ENCODE measurements at regions not wholly inside any gene's neighbourhood (a gene's known extent, or its start where the extent isn't known, plus 50 kb on each side); places are given as distances from the start of the nearest gene placed in this dataset.
"Not testable (repeated sequence)": the region's sequence is repeated elsewhere in the genome, so short reads cannot be mapped to it uniquely, and the experiment has no call there.

GRCh38 chr7:50914460-50914859, 131.8 kb upstream of the GRB10 start:
- no peak overlapping the region for H2AK5ac ChIP-seq (ENCODE audit: low read length)
- H3K18ac ChIP-seq (ENCODE audit: low read length) = no peak overlapping the region
- DNase-seq = no peak
- no peak overlapping the region for H4K91ac ChIP-seq (ENCODE audit: low read depth, low read length)
- H3K79me1 ChIP-seq (ENCODE audit: low read length) = no peaks in the 10 kb centered on the region
- no peak overlapping the region for H4K12ac ChIP-seq (ENCODE audit: low read depth, low read length)
- H2BK5ac ChIP-seq (ENCODE audit: low read depth, low read length, poor library complexity) = no peak overlapping the region
- no peak overlapping the region for H4K8ac ChIP-seq (ENCODE audit: low read depth, low read length)
- no peaks in the 10 kb centered on the region for H3K9me3 ChIP-seq (ENCODE audit: insufficient read depth, low read depth, low read length)
- H3K14ac ChIP-seq (ENCODE audit: low read length) = no peak overlapping the region
- H3K9ac ChIP-seq (ENCODE audit: low read length) = no peak overlapping the region
- no peak overlapping the region for H2AFZ ChIP-seq (ENCODE audit: insufficient read depth, low read length, poor library complexity)
- H3K4me1 ChIP-seq (ENCODE audit: control insufficient read depth in 1 of 2, insufficient read depth in 2 of 2, low read length in 2 of 2) = no peaks in the 10 kb centered on the region
- no peak overlapping the region for H3K27ac ChIP-seq (ENCODE audit: low read depth, low read length)
- H3K27me3 ChIP-seq (ENCODE audit: insufficient read depth, low read length) = no peaks in the 10 kb centered on the region
- no peak overlapping the region for H3K23ac ChIP-seq (ENCODE audit: low read length)
- no peak overlapping the region for H3K4me3 ChIP-seq (ENCODE audit: low read depth, low read length)
- H3K4me2 ChIP-seq (ENCODE audit: low read length) = no peak overlapping the region
- no peaks in the 10 kb centered on the region for H3K79me2 ChIP-seq (ENCODE audit: control insufficient read depth, insufficient read depth, low read length, poor library complexity)
- H3K4ac ChIP-seq (ENCODE audit: low read depth, low read length) = no peak overlapping the region
- no CpG with 5 or more reads among the region's 3 CpGs for WGBS (ENCODE audit: extremely low coverage, insufficient coverage, insufficient read length)
- H2BK12ac ChIP-seq (ENCODE audit: low read length) = no peak overlapping the region
- no peaks in the 10 kb centered on the region for H3K36me3 ChIP-seq (ENCODE audit: control insufficient read depth in 1 of 2, insufficient read depth in 2 of 2, low read length in 2 of 2)
- no peak overlapping the region for H2BK120ac ChIP-seq (ENCODE audit: insufficient read depth, low read length, poor library complexity)

GRCh38 chr7:50908628-50909290, 126.1 kb upstream of the GRB10 start:
- H3K79me2 ChIP-seq (ENCODE audit: control insufficient read depth, insufficient read depth, low read length, poor library complexity) = no peaks in the 10 kb centered on the region
- no peak overlapping the region for H3K9ac ChIP-seq (ENCODE audit: low read length)
- no peak overlapping the region for H3K4me2 ChIP-seq (ENCODE audit: low read length)
- H3K27ac ChIP-seq (ENCODE audit: low read depth, low read length) = no peak overlapping the region
- H3K9me3 ChIP-seq (ENCODE audit: insufficient read depth, low read depth, low read length) = no peaks in the 10 kb centered on the region
- DNase-seq = no peak
- H3K4me1 ChIP-seq (ENCODE audit: control insufficient read depth in 1 of 2, insufficient read depth in 2 of 2, low read length in 2 of 2) = no peaks in the 10 kb centered on the region
- no peak overlapping the region for H2AFZ ChIP-seq (ENCODE audit: insufficient read depth, low read length, poor library complexity)
- no peak overlapping the region for H4K8ac ChIP-seq (ENCODE audit: low read depth, low read length)
- H4K91ac ChIP-seq (ENCODE audit: low read depth, low read length) = no peak overlapping the region
- no peak overlapping the region for H3K14ac ChIP-seq (ENCODE audit: low read length)
- H2BK5ac ChIP-seq (ENCODE audit: low read depth, low read length, poor library complexity) = no peak overlapping the region
- H3K4ac ChIP-seq (ENCODE audit: low read depth, low read length) = no peak overlapping the region
- H4K12ac ChIP-seq (ENCODE audit: low read depth, low read length) = no peak overlapping the region
- no peak overlapping the region for H3K23ac ChIP-seq (ENCODE audit: low read length)
- H2AK5ac ChIP-seq (ENCODE audit: low read length) = no peak overlapping the region
- no peak overlapping the region for H3K4me3 ChIP-seq (ENCODE audit: low read depth, low read length)
- no peaks in the 10 kb centered on the region for H3K79me1 ChIP-seq (ENCODE audit: low read length)
- H2BK12ac ChIP-seq (ENCODE audit: low read length) = no peak overlapping the region
- H3K18ac ChIP-seq (ENCODE audit: low read length) = no peak overlapping the region
- H2BK120ac ChIP-seq (ENCODE audit: insufficient read depth, low read length, poor library complexity) = no peak overlapping the region
- no peaks in the 10 kb centered on the region for H3K27me3 ChIP-seq (ENCODE audit: insufficient read depth, low read length)
- H3K36me3 ChIP-seq (ENCODE audit: control insufficient read depth in 1 of 2, insufficient read depth in 2 of 2, low read length in 2 of 2) = no peaks in the 10 kb centered on the region
- WGBS (ENCODE audit: extremely low coverage, insufficient coverage, insufficient read length) = no CpG with 5 or more reads among the region's 2 CpGs

- H3K4ac ChIP-seq (ENCODE audit: low read depth, low read length); H3K36me3 ChIP-seq (ENCODE audit: control insufficient read depth in 1 of 2, insufficient read depth in 2 of 2, low read length in 2 of 2); H3K27ac ChIP-seq (ENCODE audit: low read depth, low read length); H2BK12ac ChIP-seq (ENCODE audit: low read length); H2BK5ac ChIP-seq (ENCODE audit: low read depth, low read length, poor library complexity); H4K91ac ChIP-seq (ENCODE audit: low read depth, low read length); H3K79me2 ChIP-seq (ENCODE audit: control insufficient read depth, insufficient read depth, low read length, poor library complexity); H4K8ac ChIP-seq (ENCODE audit: low read depth, low read length); H2BK120ac ChIP-seq (ENCODE audit: insufficient read depth, low read length, poor library complexity); H2AK5ac ChIP-seq (ENCODE audit: low read length); H3K23ac ChIP-seq (ENCODE audit: low read length); H3K18ac ChIP-seq (ENCODE audit: low read length); H3K9ac ChIP-seq (ENCODE audit: low read length); H3K27me3 ChIP-seq (ENCODE audit: insufficient read depth, low read length); H2AFZ ChIP-seq (ENCODE audit: insufficient read depth, low read length, poor library complexity); H3K4me2 ChIP-seq (ENCODE audit: low read length); H3K9me3 ChIP-seq (ENCODE audit: insufficient read depth, low read depth, low read length); H3K4me1 ChIP-seq (ENCODE audit: control insufficient read depth in 1 of 2, insufficient read depth in 2 of 2, low read length in 2 of 2); H3K79me1 ChIP-seq (ENCODE audit: low read length); H3K14ac ChIP-seq (ENCODE audit: low read length); H4K12ac ChIP-seq (ENCODE audit: low read depth, low read length); H3K4me3 ChIP-seq (ENCODE audit: low read depth, low read length): not testable (repeated sequence)
- WGBS (ENCODE audit: extremely low coverage, insufficient coverage, insufficient read length) = no CpG with 5 or more reads among the region's 31 CpGs
- peak; percentile 4 to 37 for DNase-seq
These were observed 116.1 kb upstream of the GRB10 start for GRCh38 chr7:50898604-50899477.

DNA sequence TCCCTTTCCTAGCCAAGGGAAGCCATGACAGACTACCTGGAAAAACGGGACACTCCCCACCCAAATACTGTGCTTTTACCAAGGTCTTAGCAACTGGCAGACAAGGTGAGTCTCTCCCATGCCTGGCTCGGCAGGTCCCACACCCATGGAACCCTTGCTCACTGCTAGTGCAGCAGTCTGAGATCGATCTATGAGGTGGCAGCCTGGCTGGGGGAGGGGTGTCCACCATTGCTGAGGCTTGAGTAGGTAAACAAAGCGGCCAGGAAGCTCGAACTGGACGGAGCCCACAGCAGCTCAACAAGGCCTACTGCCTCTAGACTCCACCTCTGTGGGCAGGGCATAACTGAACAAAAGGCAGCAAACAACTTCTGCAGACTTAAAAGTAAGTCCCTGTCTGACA, 104.4 kb upstream of the GRB10 start:
- H2BK5ac ChIP-seq (ENCODE audit: low read depth, low read length, poor library complexity); H4K91ac ChIP-seq (ENCODE audit: low read depth, low read length); H2AK5ac ChIP-seq (ENCODE audit: low read length); H3K79me2 ChIP-seq (ENCODE audit: control insufficient read depth, insufficient read depth, low read length, poor library complexity); H3K36me3 ChIP-seq (ENCODE audit: control insufficient read depth in 1 of 2, insufficient read depth in 2 of 2, low read length in 2 of 2); H3K9me3 ChIP-seq (ENCODE audit: insufficient read depth, low read depth, low read length); H3K4ac ChIP-seq (ENCODE audit: low read depth, low read length); H2BK12ac ChIP-seq (ENCODE audit: low read length); H4K12ac ChIP-seq (ENCODE audit: low read depth, low read length); H3K4me1 ChIP-seq (ENCODE audit: control insufficient read depth in 1 of 2, insufficient read depth in 2 of 2, low read length in 2 of 2); H3K18ac ChIP-seq (ENCODE audit: low read length); H3K27ac ChIP-seq (ENCODE audit: low read depth, low read length); H3K4me2 ChIP-seq (ENCODE audit: low read length); H3K9ac ChIP-seq (ENCODE audit: low read length); H3K14ac ChIP-seq (ENCODE audit: low read length); H4K8ac ChIP-seq (ENCODE audit: low read depth, low read length); H3K27me3 ChIP-seq (ENCODE audit: insufficient read depth, low read length); H2BK120ac ChIP-seq (ENCODE audit: insufficient read depth, low read length, poor library complexity); H3K4me3 ChIP-seq (ENCODE audit: low read depth, low read length); H2AFZ ChIP-seq (ENCODE audit: insufficient read depth, low read length, poor library complexity); H3K79me1 ChIP-seq (ENCODE audit: low read length); DNase-seq; H3K23ac ChIP-seq (ENCODE audit: low read length): not testable (repeated sequence)
- WGBS (ENCODE audit: extremely low coverage, insufficient coverage, insufficient read length) = no CpG with 5 or more reads among the region's 6 CpGs
